ENCODE measurements at regions not wholly inside any gene's neighbourhood (a gene's known extent, or its start where the extent isn't known, plus 50 kb on each side); places are given as distances from the start of the nearest gene placed in this dataset.

GRCh38 chr3:118682921-118683320 is 351.7 kb downstream of the IGSF11 start:
- DNase-seq (ENCODE audit: low read depth): no peak

- DNase-seq (ENCODE audit: low read depth): no peak
These were observed 351.0 kb downstream of the IGSF11 start for GRCh38 chr3:118683636-118684035.

- DNase-seq (ENCODE audit: low read depth): no peak
These were observed 346.2 kb downstream of the IGSF11 start for GRCh38 chr3:118688396-118688884.

- DNase-seq (ENCODE audit: low read depth): no peak
These were observed 342.2 kb downstream of the IGSF11 start for GRCh38 chr3:118692416-118692815.

- DNase-seq (ENCODE audit: low read depth): no peak
These were observed 329.0 kb downstream of the IGSF11 start for GRCh38 chr3:118705487-118706219.

GRCh38 chr3:118707991-118708390 is 326.7 kb downstream of the IGSF11 start:
- no peak for DNase-seq (ENCODE audit: low read depth)

- no peak for DNase-seq (ENCODE audit: low read depth)
These were observed 324.1 kb downstream of the IGSF11 start for GRCh38 chr3:118710532-118710931.

- no peak for DNase-seq (ENCODE audit: low read depth)
These were observed 321.0 kb downstream of the IGSF11 start for GRCh38 chr3:118713502-118714207.

- no peak for DNase-seq (ENCODE audit: low read depth)
These were observed 319.8 kb downstream of the IGSF11 start for GRCh38 chr3:118714800-118715199.

GRCh38 chr3:118729546-118729945 is 305.1 kb downstream of the IGSF11 start:
- DNase-seq (ENCODE audit: low read depth): no peak

GRCh38 chr3:118734664-118735063 is 300.0 kb downstream of the IGSF11 start:
- DNase-seq (ENCODE audit: low read depth): no peak

GRCh38 chr3:118736107-118736506 is 298.5 kb downstream of the IGSF11 start:
- DNase-seq (ENCODE audit: low read depth): no peak

- no peak for DNase-seq (ENCODE audit: low read depth)
These were observed 293.8 kb downstream of the IGSF11 start for GRCh38 chr3:118740722-118741290.

- DNase-seq (ENCODE audit: low read depth): no peak
These were observed 291.9 kb downstream of the IGSF11 start for GRCh38 chr3:118742760-118743159.

GRCh38 chr3:118744186-118744585 is 290.5 kb downstream of the IGSF11 start:
- DNase-seq (ENCODE audit: low read depth): no peak

GRCh38 chr3:118754406-118755252 is 280.0 kb downstream of the IGSF11 start:
- no peak for DNase-seq (ENCODE audit: low read depth)

GRCh38 chr3:118755253-118755801 is 279.3 kb downstream of the IGSF11 start:
- DNase-seq (ENCODE audit: low read depth): no peak

- peak; percentile 3 for DNase-seq (ENCODE audit: low read depth)
These were observed 273.9 kb downstream of the IGSF11 start for GRCh38 chr3:118760585-118761290.

GRCh38 chr3:118761291-118761606 is 273.4 kb downstream of the IGSF11 start:
- DNase-seq (ENCODE audit: low read depth): no peak

- no peak for DNase-seq (ENCODE audit: low read depth)
These were observed 268.9 kb downstream of the IGSF11 start for GRCh38 chr3:118765636-118766305.

- DNase-seq (ENCODE audit: low read depth): no peak
These were observed 268.4 kb downstream of the IGSF11 start for GRCh38 chr3:118766306-118766669.
